ENCODE measurements at regions not wholly inside any gene's neighbourhood (a gene's known extent, or its start where the extent isn't known, plus 50 kb on each side); places are given as distances from the start of the nearest gene placed in this dataset.

DNA sequence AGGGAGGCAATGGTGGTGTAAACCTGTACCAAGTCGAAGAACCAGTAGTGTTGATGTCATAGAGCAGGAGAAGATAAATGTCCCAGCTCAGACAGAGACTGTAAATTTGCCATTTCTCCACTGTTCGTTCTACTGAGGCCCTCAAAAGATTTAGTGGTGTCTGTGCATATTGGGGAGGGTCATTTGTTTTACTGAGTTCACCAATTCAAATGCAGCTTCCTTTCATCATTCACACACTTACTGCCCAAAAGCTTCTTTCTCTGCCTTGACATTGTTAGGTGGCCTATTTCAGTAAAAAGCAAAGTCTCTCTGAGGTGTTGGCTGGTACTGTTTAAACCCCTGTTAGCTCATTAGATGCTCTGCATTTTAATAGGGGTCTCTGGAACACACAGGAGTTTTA, 86.2 kb upstream of the EDNRB start:
- TF ChIP-seq POLR2AphosphoS5 (IDR thresholded peaks at IDR 0.05; ENCODE audit: borderline replicate concordance, low read depth, low read length) (no peak), EZH2 (IDR thresholded peaks at IDR 0.05) (no peak)
